ENCODE measurements at regions not wholly inside any gene's neighbourhood (a gene's known extent, or its start where the extent isn't known, plus 50 kb on each side); places are given as distances from the start of the nearest gene placed in this dataset.

DNA sequence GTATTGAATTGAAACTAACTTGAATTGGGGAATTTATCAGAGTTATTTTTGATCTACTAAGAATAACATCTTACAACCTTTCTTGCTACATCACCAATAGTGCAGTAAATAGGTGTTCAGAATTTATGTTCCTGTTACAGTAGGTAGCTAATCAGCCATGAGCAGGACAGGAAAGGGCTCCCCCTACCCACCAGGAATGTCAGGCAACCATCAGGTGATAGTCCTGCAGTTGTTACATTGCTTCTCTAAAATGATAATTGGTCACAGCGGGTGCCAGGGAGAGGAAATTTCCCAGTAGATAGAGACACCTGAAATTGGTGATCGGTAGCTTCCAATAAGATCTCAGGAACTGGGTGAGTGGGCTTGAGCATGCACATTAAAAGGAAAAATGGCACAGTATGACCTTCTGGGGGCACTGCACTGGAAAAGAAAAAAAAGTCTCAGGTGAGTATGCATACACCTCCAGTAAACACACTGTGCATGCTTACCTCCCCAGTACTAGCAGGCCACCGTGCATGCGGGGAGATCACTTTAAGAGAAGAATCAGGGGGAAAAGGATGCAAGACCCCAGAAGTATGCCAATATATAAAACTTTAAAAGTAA is 1092.0 kb upstream of the LRRTM1 start:
- Mint-ChIP-seq H3K27me3 (no peaks in the 10 kb centered on the region), H3K9me3 (peaks cover 5% of the 10 kb centered on the region), H3K27ac (no peak overlapping the region), H3K36me3 (ENCODE audit: low read depth) (no peaks in the 10 kb centered on the region), H3K4me1 (ENCODE audit: low read depth) (no peaks in the 10 kb centered on the region), H3K4me3 (no peak overlapping the region)
- no peaks in the 10 kb centered on the region for H3K27me3 ChIP-seq (ENCODE audit: control insufficient read depth in 1 of 2, insufficient read depth in 2 of 2, low read length in 2 of 2)
- no peak for ATAC-seq (ENCODE audit: poor library complexity)
- no peaks in the 10 kb centered on the region for H3K4me1 ChIP-seq (ENCODE audit: insufficient read depth, low read length)
- intact Hi-C loops (cut with DNase I, micrococcal nuclease) = no loop called here
- TF ChIP-seq, protein P1, sequence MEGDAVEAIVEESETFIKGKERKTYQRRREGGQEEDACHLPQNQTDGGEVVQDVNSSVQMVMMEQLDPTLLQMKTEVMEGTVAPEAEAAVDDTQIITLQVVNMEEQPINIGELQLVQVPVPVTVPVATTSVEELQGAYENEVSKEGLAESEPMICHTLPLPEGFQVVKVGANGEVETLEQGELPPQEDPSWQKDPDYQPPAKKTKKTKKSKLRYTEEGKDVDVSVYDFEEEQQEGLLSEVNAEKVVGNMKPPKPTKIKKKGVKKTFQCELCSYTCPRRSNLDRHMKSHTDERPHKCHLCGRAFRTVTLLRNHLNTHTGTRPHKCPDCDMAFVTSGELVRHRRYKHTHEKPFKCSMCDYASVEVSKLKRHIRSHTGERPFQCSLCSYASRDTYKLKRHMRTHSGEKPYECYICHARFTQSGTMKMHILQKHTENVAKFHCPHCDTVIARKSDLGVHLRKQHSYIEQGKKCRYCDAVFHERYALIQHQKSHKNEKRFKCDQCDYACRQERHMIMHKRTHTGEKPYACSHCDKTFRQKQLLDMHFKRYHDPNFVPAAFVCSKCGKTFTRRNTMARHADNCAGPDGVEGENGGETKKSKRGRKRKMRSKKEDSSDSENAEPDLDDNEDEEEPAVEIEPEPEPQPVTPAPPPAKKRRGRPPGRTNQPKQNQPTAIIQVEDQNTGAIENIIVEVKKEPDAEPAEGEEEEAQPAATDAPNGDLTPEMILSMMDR (IDR thresholded peaks at IDR 0.05) = no peak
- POLR2A ChIA-PET = no interaction called here
- peaks cover 3 to 8% of the 10 kb centered on the region in 2 experiments for H3K9me3 ChIP-seq (ENCODE audit: control insufficient read depth in 1 of 2, insufficient read depth in 1 of 2, low read length in 2 of 2)
- no peak for DNase-seq
- no peak overlapping the region for H3K4me3 ChIP-seq (ENCODE audit: low read length)
- CTCF ChIA-PET = no interaction called here
- H3K27ac ChIP-seq (ENCODE audit: low read depth in 1 of 2, low read length in 2 of 2) = no peak overlapping the region
- no peaks in the 10 kb centered on the region for H3K36me3 ChIP-seq (ENCODE audit: insufficient read depth, low read length)

DNA sequence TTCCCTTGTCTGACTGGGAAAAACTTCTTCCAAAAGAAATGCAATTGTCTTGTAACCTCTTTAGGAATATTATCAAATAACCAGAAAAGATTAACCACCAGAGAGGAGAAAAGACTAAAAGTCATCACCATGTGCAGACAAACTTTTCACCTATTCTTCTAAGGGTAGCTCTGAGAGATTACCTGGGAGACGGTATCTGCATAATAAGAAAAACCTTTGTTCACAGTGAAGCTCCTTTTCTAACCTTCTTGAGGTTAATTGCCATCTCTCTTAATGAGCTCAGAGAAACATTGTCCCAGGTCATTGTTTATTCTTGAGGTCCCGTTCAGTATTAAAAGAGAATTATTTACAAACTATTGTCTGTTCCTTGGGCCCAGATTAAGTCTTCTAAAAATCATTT is 1091.2 kb upstream of the LRRTM1 start:
- Mint-ChIP-seq H3K27me3 (no peaks in the 10 kb centered on the region), H3K36me3 (ENCODE audit: low read depth) (no peaks in the 10 kb centered on the region), H3K4me1 (ENCODE audit: low read depth) (no peaks in the 10 kb centered on the region), H3K4me3 (no peak overlapping the region), H3K9me3 (peaks cover 6% of the 10 kb centered on the region), H3K27ac (no peak overlapping the region)
- Histone ChIP-seq H3K4me1 (ENCODE audit: insufficient read depth, low read length) (no peaks in the 10 kb centered on the region), H3K27ac (ENCODE audit: low read depth in 1 of 2, low read length in 2 of 2) (no peak overlapping the region), H3K4me3 (ENCODE audit: low read length) (no peak overlapping the region), H3K36me3 (ENCODE audit: insufficient read depth, low read length) (no peaks in the 10 kb centered on the region), H3K9me3 (ENCODE audit: control insufficient read depth in 1 of 2, insufficient read depth in 1 of 2, low read length in 2 of 2) (peaks cover 3 to 11% of the 10 kb centered on the region in 2 experiments), H3K27me3 (ENCODE audit: control insufficient read depth in 1 of 2, insufficient read depth in 2 of 2, low read length in 2 of 2) (no peaks in the 10 kb centered on the region)
- TF ChIP-seq, protein P1 (IDR thresholded peaks at IDR 0.05) = no peak
- DNase-seq (no peak), ATAC-seq (ENCODE audit: poor library complexity) (no peak)
- intact Hi-C loops (cut with DNase I, micrococcal nuclease) = no loop called here
- POLR2A ChIA-PET = no interaction called here
- CTCF ChIA-PET = no interaction called here

DNA sequence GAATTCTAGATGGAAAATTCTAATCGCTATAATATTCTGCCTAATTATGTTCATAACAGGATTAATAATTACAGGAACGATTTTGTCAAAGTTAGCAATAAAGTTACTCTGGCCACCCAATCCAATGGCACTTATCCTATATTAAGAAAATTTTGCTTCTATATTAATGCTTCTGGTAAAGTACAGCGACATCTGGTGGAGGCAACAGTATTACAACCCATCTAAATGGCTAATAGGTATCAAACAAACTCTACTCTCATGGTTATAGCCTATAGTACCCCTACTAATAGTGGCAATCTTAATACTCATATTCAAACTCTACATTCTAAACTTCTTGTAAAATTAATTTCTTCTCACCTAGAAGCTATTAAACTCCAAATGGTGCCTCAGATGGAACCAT is 1084.7 kb upstream of the LRRTM1 start:
- TF ChIP-seq, protein P1 (IDR thresholded peaks at IDR 0.05) = no peak
- DNase-seq (no peak), ATAC-seq (ENCODE audit: poor library complexity) (no peak)
- no peaks in the 10 kb centered on the region for H3K36me3 ChIP-seq (ENCODE audit: insufficient read depth, low read length)
- no peaks in the 10 kb centered on the region for H3K4me1 Mint-ChIP-seq (ENCODE audit: low read depth)
- POLR2A ChIA-PET = no interaction called here
- H3K27me3 ChIP-seq (ENCODE audit: control insufficient read depth in 1 of 2, insufficient read depth in 2 of 2, low read length in 2 of 2) = no peaks in the 10 kb centered on the region
- no peaks in the 10 kb centered on the region for H3K4me1 ChIP-seq (ENCODE audit: insufficient read depth, low read length)
- no peaks in the 10 kb centered on the region for H3K27me3 Mint-ChIP-seq
- no peak overlapping the region for H3K4me3 ChIP-seq (ENCODE audit: low read length)
- peaks cover 0 to 8% of the 10 kb centered on the region in 2 experiments for H3K9me3 ChIP-seq (ENCODE audit: control insufficient read depth in 1 of 2, insufficient read depth in 1 of 2, low read length in 2 of 2)
- intact Hi-C loops (cut with DNase I, micrococcal nuclease) = no loop called here
- H3K27ac ChIP-seq (ENCODE audit: low read depth in 1 of 2, low read length in 2 of 2) = no peak overlapping the region
- H3K4me3 Mint-ChIP-seq = no peak overlapping the region
- H3K36me3 Mint-ChIP-seq (ENCODE audit: low read depth) = no peaks in the 10 kb centered on the region
- CTCF ChIA-PET = no interaction called here
- peaks cover 28% of the 10 kb centered on the region for H3K9me3 Mint-ChIP-seq
- H3K27ac Mint-ChIP-seq = no peak overlapping the region
